NCI-H226 (cell line): ENCODE measurements at regions not wholly inside any gene's neighbourhood (a gene's known extent, or its start where the extent isn't known, plus 50 kb on each side); places are given as distances from the start of the nearest gene placed in this dataset.
"Not testable (repeated sequence)": the region's sequence is repeated elsewhere in the genome, so short reads cannot be mapped to it uniquely, and the experiment has no call there.

Source experiments
- DNase-seq: peaks from one replicate; pipeline ENCODE4 v3.0.0-alpha.2; 2015

- DNase-seq = not testable (repeated sequence)
Observed at GRCh38 chrX:149420566-149420965, 84.5 kb downstream of the IDS start.

GRCh38 chrX:149398027-149398426, 107.1 kb downstream of the IDS start:
- DNase-seq = no peak

DNA sequence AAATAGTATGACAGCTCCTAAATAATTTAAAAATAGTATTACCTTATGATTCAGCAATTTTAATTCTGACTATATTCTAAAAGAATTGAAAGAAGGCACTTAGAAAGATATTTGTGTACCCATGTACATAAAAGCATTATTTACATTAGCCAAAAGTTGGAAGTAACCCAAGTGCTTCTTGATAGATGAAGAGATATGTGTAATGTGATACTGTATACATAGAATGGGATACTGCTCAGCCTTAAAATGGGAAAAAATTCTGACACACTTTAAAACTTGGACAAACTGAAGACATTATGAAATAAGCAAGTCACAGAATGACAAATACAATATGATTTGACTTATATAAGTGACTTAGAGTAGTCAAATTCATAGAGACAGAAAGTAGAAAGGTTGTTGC, 112.2 kb downstream of the IDS start:
- DNase-seq = no peak

DNA sequence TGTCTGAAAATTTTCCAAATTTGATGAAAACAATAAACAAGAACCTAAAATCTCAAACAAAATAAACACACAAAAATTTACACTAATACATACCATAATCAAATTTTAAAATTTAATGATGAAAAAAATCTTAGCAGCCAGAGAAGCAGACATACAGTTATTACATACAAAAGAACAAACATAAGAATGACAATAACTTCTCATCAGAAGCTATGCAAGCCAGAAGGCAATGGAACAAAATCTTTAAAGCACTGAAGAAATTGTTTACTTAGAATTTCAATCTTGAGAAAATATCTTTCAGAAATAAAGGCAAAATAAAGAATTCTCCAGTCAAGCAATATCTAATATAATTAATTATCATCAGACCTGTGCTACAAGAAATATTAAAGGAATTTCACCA, 121.3 kb downstream of the IDS start:
- DNase-seq = no peak

- DNase-seq = no peak
Observed at GRCh38 chrX:149374751-149375150, 130.4 kb downstream of the IDS start.

DNA sequence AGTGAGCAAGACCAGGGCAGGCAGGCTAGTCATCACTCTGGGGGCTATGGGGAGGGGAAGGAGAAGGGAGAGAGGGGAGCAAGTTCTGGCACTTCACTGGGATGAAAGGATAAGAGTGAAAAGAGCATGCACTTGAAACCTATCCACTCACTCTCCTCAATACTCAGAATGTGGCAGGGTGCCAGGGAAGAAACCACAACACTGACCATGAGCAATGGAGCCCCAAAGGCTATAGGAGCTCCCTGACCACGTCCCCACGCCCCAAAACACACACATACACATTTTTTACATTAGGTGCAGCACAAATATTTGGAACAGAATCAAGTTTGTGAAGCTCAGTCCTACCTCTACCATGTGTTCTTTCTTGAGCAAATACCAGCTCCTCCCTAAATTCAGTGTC, 132.2 kb downstream of the IDS start:
- no peak for DNase-seq

- no peak for DNase-seq
Observed at GRCh38 chrX:149371986-149372385, 133.1 kb downstream of the IDS start.

- DNase-seq = no peak
Observed at GRCh38 chrX:149370097-149370496, 135.0 kb downstream of the IDS start.

DNA sequence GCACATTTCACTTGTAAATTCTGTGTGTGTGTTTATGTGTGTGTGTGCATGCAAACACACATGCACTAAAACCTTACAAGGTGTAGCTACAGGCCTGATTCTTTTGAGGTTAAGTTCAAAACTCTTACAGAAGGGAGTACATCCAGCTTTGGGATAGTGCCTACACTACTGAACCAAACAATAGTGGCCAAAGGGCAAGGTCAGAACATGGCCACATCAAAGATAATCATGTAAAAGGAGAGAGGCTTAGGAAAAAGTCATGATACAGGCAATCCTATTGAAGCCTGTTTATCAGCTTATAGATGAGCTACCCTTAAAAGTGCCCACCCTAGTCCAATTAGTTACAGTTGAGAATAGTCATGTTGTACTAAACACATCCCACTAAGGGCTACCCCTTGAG, 139.6 kb downstream of the IDS start:
- no peak for DNase-seq

DNA sequence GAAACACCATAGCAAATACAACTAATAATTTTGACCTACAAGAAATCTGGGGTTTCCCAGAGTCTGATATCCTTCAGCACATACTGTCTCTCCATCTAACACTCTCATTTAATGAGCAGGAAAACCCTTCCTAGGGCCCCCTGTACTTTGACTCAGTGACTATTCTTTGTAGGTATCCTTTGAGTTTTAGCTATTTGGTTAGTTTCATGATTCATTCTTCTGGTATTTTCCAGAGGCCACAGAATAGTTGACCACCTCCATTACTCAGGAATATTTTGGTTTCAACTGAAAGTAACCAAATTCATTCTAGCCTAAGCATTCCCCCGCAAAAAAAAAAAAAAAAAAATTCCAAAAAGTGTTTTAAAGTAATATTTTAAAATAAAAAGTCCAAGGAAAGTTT, 140.0 kb downstream of the IDS start:
- DNase-seq = no peak

GRCh38 chrX:149363965-149364364, 141.1 kb downstream of the IDS start:
- DNase-seq = no peak

DNA sequence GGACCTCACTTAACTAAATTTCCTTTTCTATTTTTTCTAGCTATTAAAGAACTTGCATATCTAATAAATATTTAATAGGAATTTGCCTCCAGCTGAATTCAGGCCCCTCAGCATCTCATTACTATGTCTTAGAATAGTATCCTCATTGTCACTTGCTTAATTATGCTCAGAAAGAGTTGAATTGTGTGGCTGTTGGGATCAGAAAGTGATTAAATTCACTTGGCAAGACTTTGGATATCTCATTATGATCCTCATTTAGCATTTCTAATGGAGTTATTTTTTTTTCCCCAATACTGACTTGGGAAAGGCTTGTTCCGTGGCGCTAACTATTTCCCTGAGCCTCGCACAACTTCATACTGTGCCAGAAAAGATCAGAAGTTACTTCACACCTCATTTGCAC, 158.8 kb downstream of the IDS start:
- no peak for DNase-seq

DNA sequence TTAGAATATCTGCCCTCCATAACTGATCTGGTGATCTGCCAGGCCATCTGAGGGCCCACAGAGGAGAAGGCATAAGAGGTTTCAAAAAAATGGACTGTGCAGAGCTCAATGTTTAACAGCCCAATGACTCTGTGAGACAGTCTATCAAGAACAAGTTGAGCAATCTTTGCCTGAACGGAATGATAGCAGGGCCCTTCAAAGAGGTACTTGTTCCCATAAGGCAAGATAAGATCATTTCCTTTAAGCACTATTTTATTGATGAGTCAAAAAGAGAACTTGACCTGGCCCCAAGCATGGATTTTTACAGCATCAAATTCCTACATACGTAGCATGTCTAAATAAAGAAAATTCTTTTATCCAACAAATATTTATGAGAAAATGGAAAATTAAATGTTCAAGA, 182.8 kb downstream of the IDS start:
- DNase-seq = no peak

GRCh38 chrX:149313871-149314371, 191.2 kb downstream of the IDS start:
- DNase-seq = no peak

- DNase-seq = no peak
Observed at GRCh38 chrX:149312988-149313387, 192.1 kb downstream of the IDS start.

DNA sequence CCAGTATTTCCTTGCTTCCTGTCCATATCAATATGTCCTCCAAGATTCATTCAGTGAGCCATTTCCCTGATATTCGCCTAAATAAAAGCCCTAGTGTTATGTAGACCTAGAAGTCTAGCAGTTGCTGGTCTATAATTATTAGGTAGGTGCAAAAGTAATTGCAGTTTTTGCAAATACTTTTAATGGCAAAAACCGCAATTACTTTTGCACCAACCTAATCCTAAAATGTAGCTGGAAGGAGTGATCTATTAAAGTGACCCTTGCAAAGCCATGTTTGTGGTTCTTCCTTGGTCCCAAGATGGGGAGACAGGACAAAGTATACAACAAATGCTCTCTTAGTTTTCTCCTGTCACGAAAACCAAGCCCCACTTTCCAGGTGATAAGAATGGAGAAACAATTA, 193.0 kb downstream of the IDS start:
- DNase-seq = no peak

DNA sequence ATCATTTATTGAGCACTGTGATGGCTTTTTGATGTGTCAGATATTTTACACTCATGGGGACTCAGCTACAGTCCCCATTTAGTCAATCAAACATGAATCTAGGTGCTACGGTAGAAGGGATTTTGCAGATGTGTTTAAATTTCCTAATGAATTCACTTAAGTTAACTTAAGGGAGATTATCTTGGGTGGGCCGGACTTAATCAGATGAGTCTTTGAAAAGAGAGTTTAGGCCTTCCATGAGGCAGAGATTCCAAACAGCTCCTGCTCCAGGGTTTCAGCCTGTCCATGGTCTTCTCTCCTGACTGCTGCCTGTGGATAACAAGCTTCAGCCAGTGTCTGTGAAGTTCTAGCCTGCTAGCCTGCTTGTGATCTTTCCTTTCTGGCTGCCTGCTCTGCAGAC, 202.4 kb downstream of the IDS start:
- no peak for DNase-seq

DNA sequence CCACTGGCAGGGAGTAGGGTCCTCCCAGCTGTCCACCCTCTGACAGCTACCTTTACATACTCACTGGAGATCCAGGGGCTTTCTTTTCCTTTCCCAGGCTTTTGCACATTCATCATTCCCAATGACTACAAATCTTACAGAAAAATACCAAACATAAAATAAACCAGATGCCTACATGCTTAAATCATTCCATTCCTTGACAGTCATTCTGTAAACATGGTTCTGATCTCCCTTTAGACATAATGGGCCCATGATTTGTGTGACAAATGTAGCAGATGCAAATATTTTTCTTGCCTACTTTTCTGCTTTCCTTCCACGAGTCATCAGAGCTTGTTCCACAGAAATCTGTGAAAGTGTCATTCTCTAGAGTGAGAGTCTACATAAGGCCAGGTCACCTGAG, 207.0 kb downstream of the IDS start:
- no peak for DNase-seq

GRCh38 chrX:149296092-149296491, 209.0 kb downstream of the IDS start:
- DNase-seq = no peak

GRCh38 chrX:149286940-149287349, 218.2 kb downstream of the IDS start:
- no peak for DNase-seq

- DNase-seq = no peak
Observed at GRCh38 chrX:149284616-149285015, 220.5 kb downstream of the IDS start.

- DNase-seq = no peak
Observed at GRCh38 chrX:149283853-149284252, 221.3 kb downstream of the IDS start.

DNA sequence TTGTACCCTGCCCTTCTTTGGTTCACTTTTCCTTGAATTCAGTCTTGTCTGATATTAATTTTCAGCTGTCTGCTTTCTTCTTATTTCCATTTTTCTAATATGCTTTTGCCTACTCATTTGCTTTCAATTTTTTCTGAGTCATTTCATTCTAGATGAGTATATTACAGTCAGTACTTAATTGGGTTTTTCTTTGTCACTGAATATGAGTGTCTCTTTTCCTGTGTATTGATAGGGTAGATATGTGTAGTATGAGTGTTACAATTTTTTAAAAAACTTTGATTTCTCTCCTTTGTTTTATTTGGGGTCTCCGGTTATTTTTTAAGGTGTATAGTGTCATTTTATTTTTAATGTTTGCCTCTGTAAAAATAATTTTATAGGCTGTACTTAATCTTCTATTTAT, 222.2 kb downstream of the IDS start:
- no peak for DNase-seq

GRCh38 chrX:149280011-149280410, 225.1 kb downstream of the IDS start:
- DNase-seq = no peak

- DNase-seq = no peak
Observed at GRCh38 chrX:149275836-149276235, 229.3 kb downstream of the IDS start.

- no peak for DNase-seq
Observed at GRCh38 chrX:149274516-149275105, 230.5 kb downstream of the IDS start.
